Nephron progenitor cell (in vitro differentiated cells): ENCODE measurements at regions not wholly inside any gene's neighbourhood (a gene's known extent, or its start where the extent isn't known, plus 50 kb on each side); places are given as distances from the start of the nearest gene placed in this dataset.
"Not testable (repeated sequence)": the region's sequence is repeated elsewhere in the genome, so short reads cannot be mapped to it uniquely, and the experiment has no call there.

Source experiments
- DNase-seq: peaks from one replicate; pipeline ENCODE4 v3.0.0; 2021
- H3K27ac Mint-ChIP-seq: 2 replicates; pipeline ENCODE4 v1.8.0; 2021; ENCODE audit warnings: mild to moderate bottlenecking, moderate library complexity, mixed read lengths
- H3K27me3 Mint-ChIP-seq: 2 replicates; pipeline ENCODE4 v1.8.0; 2021; ENCODE audit warnings: mild to moderate bottlenecking, low read depth, mixed read lengths; ENCODE audit not compliant: poor library complexity
- H3K36me3 Mint-ChIP-seq: 2 replicates; pipeline ENCODE4 v1.8.0; 2021; ENCODE audit warnings: low read depth, mixed read lengths
- H3K4me1 Mint-ChIP-seq: 2 replicates; pipeline ENCODE4 v1.8.0; 2021; ENCODE audit warnings: mixed read lengths
- H3K4me3 Mint-ChIP-seq: 2 replicates; pipeline ENCODE4 v1.8.0; 2021; ENCODE audit warnings: mild to moderate bottlenecking, moderate library complexity, mixed read lengths
- H3K9me3 Mint-ChIP-seq: 2 replicates; pipeline ENCODE4 v1.8.0; 2021; ENCODE audit warnings: mild to moderate bottlenecking, moderate library complexity, mixed read lengths
- TF ChIP-seq, protein P1 (sequence below): fragments of 200-600 bp; sonication (generic); IDR thresholded peaks from 2 replicates; pipeline ENCODE4 v1.5.0; 2021; ENCODE audit warnings: antibody characterized with exemption

DNA sequence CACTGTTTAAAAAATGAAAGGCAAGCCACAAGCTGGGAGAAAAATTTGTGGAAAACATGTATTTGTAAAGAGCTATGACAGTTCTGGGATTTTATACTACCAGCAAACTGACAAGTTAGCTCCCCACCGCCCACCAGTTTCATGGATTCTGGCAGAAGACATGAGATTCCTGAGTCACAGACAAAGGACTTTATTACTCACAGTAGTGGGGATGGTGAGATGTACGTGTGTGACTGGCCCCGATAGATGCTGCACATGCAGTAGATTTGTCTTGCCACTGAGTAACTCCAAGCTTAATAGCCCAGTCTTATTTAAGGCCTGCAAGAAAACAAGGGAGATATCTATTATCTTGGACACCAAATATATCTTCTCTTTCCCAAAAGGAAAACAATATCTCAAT, 281.7 kb downstream of the AHR start:
- no peaks in the 10 kb centered on the region for H3K36me3 Mint-ChIP-seq
- H3K9me3 Mint-ChIP-seq = peaks cover 25% of the 10 kb centered on the region
- H3K27me3 Mint-ChIP-seq = peaks cover 3% of the 10 kb centered on the region
- no peak for DNase-seq
- H3K27ac Mint-ChIP-seq = no peak overlapping the region
- H3K4me3 Mint-ChIP-seq = no peak overlapping the region
- H3K4me1 Mint-ChIP-seq = no peaks in the 10 kb centered on the region
- TF ChIP-seq, protein P1, sequence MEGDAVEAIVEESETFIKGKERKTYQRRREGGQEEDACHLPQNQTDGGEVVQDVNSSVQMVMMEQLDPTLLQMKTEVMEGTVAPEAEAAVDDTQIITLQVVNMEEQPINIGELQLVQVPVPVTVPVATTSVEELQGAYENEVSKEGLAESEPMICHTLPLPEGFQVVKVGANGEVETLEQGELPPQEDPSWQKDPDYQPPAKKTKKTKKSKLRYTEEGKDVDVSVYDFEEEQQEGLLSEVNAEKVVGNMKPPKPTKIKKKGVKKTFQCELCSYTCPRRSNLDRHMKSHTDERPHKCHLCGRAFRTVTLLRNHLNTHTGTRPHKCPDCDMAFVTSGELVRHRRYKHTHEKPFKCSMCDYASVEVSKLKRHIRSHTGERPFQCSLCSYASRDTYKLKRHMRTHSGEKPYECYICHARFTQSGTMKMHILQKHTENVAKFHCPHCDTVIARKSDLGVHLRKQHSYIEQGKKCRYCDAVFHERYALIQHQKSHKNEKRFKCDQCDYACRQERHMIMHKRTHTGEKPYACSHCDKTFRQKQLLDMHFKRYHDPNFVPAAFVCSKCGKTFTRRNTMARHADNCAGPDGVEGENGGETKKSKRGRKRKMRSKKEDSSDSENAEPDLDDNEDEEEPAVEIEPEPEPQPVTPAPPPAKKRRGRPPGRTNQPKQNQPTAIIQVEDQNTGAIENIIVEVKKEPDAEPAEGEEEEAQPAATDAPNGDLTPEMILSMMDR = no peak

DNA sequence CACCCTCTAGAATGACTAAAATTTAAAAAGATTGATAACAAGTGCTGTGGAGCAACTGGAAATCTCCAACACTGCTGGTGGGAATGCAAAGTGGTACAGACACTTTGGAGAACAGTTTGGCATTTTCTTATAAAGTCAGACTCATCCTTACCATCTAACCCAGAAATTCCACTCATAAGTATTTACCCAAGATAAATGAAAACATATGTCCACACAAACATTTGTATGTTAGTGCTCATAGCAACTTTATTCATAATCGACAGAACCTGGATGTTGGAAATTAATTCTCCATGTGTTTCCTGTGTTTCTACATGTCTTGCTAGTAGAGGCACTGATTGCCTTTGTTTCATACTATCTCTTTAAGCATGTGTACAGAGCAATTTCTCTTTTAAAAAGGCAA, 282.4 kb downstream of the AHR start:
- Mint-ChIP-seq H3K27ac (no peak overlapping the region), H3K27me3 (peaks cover 3% of the 10 kb centered on the region), H3K9me3 (peaks cover 25% of the 10 kb centered on the region), H3K4me1 (no peaks in the 10 kb centered on the region), H3K4me3 (no peak overlapping the region), H3K36me3 (no peaks in the 10 kb centered on the region)
- no peak for DNase-seq
- TF ChIP-seq, protein P1 = no peak

- no peaks in the 10 kb centered on the region for H3K4me1 Mint-ChIP-seq
- H3K4me3 Mint-ChIP-seq = no peak overlapping the region
- DNase-seq = no peak
- no peak overlapping the region for H3K27ac Mint-ChIP-seq
- H3K9me3 Mint-ChIP-seq = peaks cover 25% of the 10 kb centered on the region
- H3K27me3 Mint-ChIP-seq = peaks cover 3% of the 10 kb centered on the region
- TF ChIP-seq, protein P1 = no peak
- no peaks in the 10 kb centered on the region for H3K36me3 Mint-ChIP-seq
Observed at GRCh38 chr7:17581301-17581700, 282.8 kb downstream of the AHR start.

DNA sequence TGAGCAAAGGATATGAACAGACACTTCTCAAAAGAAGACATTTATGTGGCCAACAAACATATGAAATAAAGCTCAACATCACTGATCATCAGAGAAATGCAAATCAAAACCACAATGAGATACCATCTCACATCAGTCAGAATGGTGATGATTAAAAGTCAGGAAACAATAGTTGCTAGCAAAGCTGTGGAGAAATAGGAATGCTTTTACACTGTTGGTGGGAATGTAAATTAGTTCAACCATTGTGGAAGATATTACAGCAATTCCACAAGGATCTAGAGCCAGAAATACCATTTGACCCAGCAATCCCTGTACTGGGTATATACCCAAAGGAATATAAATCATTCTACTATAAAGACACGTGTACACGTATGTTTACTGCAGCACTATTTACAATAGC, 284.2 kb downstream of the AHR start:
- not testable (repeated sequence) for H3K4me3 Mint-ChIP-seq, H3K27me3 Mint-ChIP-seq, H3K27ac Mint-ChIP-seq, DNase-seq, H3K4me1 Mint-ChIP-seq, H3K36me3 Mint-ChIP-seq
- peaks cover 14% of the 10 kb centered on the region for H3K9me3 Mint-ChIP-seq

DNA sequence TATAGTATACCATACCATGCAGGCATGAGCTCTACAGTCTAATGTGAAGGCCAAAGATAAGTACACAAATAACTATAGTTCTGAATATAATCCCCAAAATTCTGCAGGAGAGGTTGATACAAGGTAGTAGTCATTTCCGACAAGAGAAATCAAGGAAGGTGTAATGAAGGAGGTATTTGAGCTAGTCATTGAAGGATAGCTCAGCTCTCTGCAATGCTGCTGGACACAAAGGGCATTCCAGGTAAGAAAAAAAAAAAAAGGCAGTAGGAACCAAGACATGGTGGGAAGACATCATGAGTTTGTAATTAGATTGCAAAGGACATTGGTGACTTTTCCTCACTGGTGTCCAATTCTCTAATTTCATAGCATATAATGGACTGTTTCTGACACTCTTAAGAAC, 285.3 kb downstream of the AHR start:
- H3K4me3 Mint-ChIP-seq = no peak overlapping the region

GRCh38 chr7:17584822-17585221, 286.4 kb downstream of the AHR start:
- Mint-ChIP-seq H3K27me3 (no peaks in the 10 kb centered on the region), H3K4me3 (no peak overlapping the region), H3K9me3 (no peaks in the 10 kb centered on the region), H3K27ac (no peak overlapping the region), H3K4me1 (no peaks in the 10 kb centered on the region), H3K36me3 (no peaks in the 10 kb centered on the region)
- TF ChIP-seq, protein P1 = no peak
- no peak for DNase-seq

More for the DNA sequence above, 285.3 kb downstream of the AHR start:
- DNase-seq = no peak
- H3K4me1 Mint-ChIP-seq = no peaks in the 10 kb centered on the region
- TF ChIP-seq, protein P1 = no peak
- H3K27ac Mint-ChIP-seq = no peak overlapping the region
- H3K9me3 Mint-ChIP-seq = peaks cover 3% of the 10 kb centered on the region
- H3K27me3 Mint-ChIP-seq = no peaks in the 10 kb centered on the region
- no peaks in the 10 kb centered on the region for H3K36me3 Mint-ChIP-seq
